ENCODE measurements at regions not wholly inside any gene's neighbourhood (a gene's known extent, or its start where the extent isn't known, plus 50 kb on each side); places are given as distances from the start of the nearest gene placed in this dataset.

GRCh38 chr1:106876384-106876783, 180.1 kb upstream of the PRMT6 start:
- Histone ChIP-seq H2BK20ac (ENCODE audit: low read depth, low read length, poor library complexity, severe bottlenecking) (no peak overlapping the region), H3K23me2 (ENCODE audit: insufficient read length, low read depth, low read length, poor library complexity, severe bottlenecking) (no peaks in the 10 kb centered on the region), H2BK15ac (ENCODE audit: low read depth, low read length) (no peak overlapping the region), H4K8ac (replicated peaks; ENCODE audit: insufficient read length, low read depth, low read length) (no peak overlapping the region), H3K4ac (ENCODE audit: low read depth, low read length) (no peak overlapping the region), H3K79me1 (ENCODE audit: insufficient read depth, low read depth, low read length, poor library complexity, severe bottlenecking) (no peaks in the 10 kb centered on the region), H3T11ph (ENCODE audit: low read length) (no peak overlapping the region), H3K23ac (ENCODE audit: insufficient read length, low read depth, low read length) (no peak overlapping the region), H3K79me2 (ENCODE audit: insufficient read depth, low read length) (no peaks in the 10 kb centered on the region), H2BK5ac (ENCODE audit: insufficient read length, low read length) (no peak overlapping the region), H3K27ac (ENCODE audit: insufficient read length, low read depth, low read length) (no peak overlapping the region), H3K27me3 (ENCODE audit: insufficient read depth, low read length) (no peaks in the 10 kb centered on the region), H2BK12ac (ENCODE audit: insufficient read length, low read depth, low read length) (no peak overlapping the region), H4K20me1 (ENCODE audit: control insufficient read depth, insufficient read depth, insufficient read length) (no peaks in the 10 kb centered on the region), H4K5ac (ENCODE audit: insufficient read length, low read depth, low read length) (no peak overlapping the region), H3K4me1 (ENCODE audit: insufficient read depth, low read length) (no peaks in the 10 kb centered on the region), H2BK120ac (ENCODE audit: low read depth, low read length, poor library complexity, severe bottlenecking) (no peak overlapping the region), H3K14ac (ENCODE audit: insufficient read depth, low read length) (no peak overlapping the region), H2AFZ (ENCODE audit: low read length) (no peak overlapping the region), H3K4me2 (ENCODE audit: insufficient read depth, insufficient read length, low read length) (no peak overlapping the region), H3K9ac (ENCODE audit: extremely low read depth, insufficient read length, low read length) (no peak overlapping the region), H4K91ac (ENCODE audit: insufficient read length, low read depth, low read length) (no peak overlapping the region), H3K18ac (ENCODE audit: insufficient read length, low read depth, low read length) (no peak overlapping the region), H3K9me3 (ENCODE audit: control insufficient read depth, low read depth, low read length) (no peaks in the 10 kb centered on the region), H3K56ac (ENCODE audit: insufficient read length, low read depth, low read length) (no peak overlapping the region), H2AK5ac (ENCODE audit: insufficient read length, low read length) (no peak overlapping the region)
- no peak overlapping the region for H3K4me3 Mint-ChIP-seq
- no peak for DNase-seq
- H3K27me3 Mint-ChIP-seq (ENCODE audit: low read depth) = no peaks in the 10 kb centered on the region; the same call in 1 of the 2 replicates
- H3K27ac Mint-ChIP-seq = no peak overlapping the region
- peaks cover 0 to 2% (median 1%) of the 10 kb centered on the region in 3 experiments; a peak in 1 of 7 replicates for H3K36me3 Mint-ChIP-seq (ENCODE audit: insufficient read depth in 1 of 3, low read depth in 3 of 3)
- peaks cover 0 to 8% of the 10 kb centered on the region in 2 experiments; a peak in 1 of 4 replicates for H3K4me1 Mint-ChIP-seq
- no peak for TF ChIP-seq CTCF (conservative IDR thresholded peaks at IDR 0.05)
- H3K9me3 Mint-ChIP-seq = peaks cover 6 to 8% of the 10 kb centered on the region in 2 experiments; a peak in 3 of 5 replicates
- no CpG with 5 or more reads among the region's 3 CpGs for WGBS (ENCODE audit: extremely low coverage, insufficient read length, low lambda C conversion rate)

All from H9 (cell line).